Suppressor macrophage treated with lipopolysaccharide for 1 hour (primary cell): ENCODE measurements at regions not wholly inside any gene's neighbourhood (a gene's known extent, or its start where the extent isn't known, plus 50 kb on each side); places are given as distances from the start of the nearest gene placed in this dataset.

Source experiments
- DNase-seq, 3 donors: peaks; one replicate each; pipeline ENCODE4 v3.0.0-alpha.2; 2020 to 2022

DNA sequence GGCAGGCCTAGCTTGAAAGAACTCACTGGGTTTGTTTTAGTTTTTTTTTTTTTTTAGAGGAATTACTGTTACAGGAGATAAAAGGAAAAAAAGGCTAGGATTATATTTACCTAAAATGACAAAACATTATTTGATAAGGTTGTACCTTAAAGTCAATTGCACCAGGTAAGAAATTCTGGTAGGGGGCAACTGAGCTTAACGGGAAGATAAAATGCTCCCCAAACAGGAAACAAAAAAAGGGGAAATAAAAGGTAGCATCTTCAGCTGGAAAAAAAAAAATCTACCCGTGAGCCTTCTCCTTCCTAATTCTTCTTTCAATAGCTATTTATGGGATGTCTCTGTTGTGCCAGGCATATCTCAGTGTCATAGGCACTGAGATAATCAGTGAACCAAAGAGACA is 164.5 kb downstream of the PIK3R1 start:
- no peak for DNase-seq

DNA sequence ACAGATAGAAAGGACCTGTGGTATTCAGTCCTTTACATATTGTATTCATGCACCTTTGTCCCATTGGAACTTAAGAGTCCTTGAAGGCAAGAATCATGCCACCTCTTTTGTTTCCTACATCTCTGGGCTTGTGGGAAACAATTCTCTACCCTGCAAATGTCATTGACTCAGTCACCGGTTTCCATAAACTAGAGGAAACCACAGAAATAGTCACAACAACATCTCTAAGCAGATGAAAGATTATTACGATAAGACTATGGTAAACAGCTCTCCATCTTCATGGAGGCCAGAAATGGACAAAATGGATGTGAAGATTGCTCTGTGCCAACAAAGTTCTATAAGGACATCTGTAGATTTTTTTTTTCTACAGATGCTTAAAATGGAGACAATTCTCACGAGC is 165.5 kb downstream of the PIK3R1 start:
- peak in 1 of 3 donors; percentile 13 for DNase-seq

DNA sequence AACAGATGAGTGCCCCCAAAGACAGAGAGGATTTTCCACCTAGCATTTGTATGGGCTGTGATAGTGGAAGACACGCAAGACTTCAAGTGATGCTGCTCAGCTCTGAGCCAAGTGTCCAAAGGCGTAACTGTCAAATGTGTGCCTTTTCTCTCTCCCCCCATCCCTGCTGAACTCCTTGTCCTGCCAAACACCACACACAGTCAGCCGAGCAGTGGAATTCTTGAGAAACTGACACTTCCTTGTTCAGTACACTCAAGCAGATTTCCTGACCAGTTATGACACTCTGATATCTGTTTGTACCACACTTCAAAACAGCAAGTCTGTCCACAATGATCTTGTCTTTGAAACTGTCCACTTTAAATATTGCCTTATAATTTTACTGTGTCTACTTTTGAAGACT is 166.4 kb downstream of the PIK3R1 start:
- peak; percentile 30 to 54 (median 42) for DNase-seq

DNA sequence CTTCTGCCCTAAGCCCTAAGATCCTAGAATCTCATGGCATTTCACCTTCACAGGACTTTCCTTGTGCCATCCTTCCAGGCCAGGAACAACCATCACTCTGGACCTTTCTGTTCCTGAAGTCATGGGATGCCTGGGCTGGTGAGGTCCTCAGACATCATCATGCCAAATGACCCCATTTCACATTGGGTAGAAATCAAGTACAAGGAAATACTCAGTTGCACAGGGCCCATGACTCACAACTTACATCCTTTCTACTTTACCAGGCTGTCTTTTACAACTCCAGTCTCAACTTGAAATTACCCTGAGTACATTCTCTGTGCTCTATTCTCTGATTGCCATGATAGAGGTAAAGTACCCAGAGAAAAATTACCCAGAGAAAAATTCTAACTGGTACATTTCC is 167.1 kb downstream of the PIK3R1 start:
- peak in 2 of 3 donors; percentile 36 to 52 for DNase-seq

DNA sequence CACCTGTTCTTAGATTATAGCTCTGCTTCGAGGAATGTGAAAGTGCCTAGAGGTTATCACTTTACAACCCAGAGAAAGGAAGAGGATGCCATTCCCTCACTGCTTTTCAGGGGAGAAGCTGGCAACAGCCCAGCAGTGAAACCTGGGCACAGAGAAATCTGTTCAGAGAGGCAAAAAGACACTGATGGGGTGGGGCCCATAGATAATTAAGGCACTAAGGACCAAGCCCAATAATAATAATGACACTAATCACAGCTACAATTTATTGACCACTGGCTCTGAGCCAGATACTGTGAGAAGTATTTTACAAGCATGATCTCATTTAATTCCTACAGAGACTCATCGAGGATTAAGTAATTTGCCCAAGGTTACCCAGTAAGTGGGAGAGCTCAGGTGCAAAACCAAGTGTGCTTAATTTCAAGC is 168.3 kb downstream of the PIK3R1 start:
- no peak for DNase-seq

DNA sequence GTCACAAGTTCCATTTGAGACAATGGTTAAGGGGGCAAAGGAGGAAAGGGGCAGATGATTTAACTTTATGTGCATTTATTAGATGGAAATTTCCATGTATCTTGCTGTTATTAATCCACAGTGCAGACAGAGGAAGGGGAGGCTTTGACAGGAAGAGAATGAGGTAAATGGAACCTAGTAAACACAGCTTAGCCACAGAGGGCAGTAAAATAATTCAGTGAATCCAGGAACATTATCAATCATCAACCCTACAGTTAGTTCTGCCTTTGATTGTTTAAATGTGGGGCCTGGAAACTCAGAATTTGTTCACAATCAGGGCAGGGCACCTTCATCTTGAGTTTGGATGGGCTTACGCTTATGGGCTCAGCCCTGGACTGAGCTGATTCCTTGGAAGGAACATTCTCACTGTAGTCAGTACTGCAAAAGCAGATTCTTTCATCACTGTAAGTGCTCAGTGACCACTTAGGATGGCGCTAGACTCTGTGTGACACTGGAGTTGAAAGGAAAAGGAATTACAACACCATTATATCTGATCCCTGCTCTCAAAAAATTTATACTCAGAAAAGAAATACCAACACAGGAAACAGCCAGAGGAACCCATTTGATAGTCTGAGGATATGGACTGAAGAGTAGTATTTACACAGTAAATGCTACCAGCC is 169.5 kb downstream of the PIK3R1 start:
- no peak for DNase-seq

DNA sequence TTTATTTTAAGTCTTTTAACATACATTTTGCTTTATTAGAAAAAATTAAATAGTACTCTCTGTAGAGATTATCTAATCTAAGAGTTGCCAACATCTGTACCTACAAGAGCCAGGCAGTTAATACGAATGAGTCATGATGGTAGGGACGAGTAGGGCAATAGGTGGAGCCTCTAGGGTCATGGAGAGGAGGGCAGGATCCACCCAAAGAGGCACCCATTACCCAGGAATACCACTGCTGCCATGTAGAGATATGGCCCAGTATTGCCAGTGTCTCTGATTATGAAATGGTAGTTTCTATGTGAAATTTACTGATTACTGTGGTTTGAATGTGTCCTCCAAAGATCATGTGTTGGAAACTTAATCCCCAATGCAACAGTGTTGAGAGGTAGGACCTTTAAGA is 170.4 kb downstream of the PIK3R1 start:
- DNase-seq, result no peak

DNA sequence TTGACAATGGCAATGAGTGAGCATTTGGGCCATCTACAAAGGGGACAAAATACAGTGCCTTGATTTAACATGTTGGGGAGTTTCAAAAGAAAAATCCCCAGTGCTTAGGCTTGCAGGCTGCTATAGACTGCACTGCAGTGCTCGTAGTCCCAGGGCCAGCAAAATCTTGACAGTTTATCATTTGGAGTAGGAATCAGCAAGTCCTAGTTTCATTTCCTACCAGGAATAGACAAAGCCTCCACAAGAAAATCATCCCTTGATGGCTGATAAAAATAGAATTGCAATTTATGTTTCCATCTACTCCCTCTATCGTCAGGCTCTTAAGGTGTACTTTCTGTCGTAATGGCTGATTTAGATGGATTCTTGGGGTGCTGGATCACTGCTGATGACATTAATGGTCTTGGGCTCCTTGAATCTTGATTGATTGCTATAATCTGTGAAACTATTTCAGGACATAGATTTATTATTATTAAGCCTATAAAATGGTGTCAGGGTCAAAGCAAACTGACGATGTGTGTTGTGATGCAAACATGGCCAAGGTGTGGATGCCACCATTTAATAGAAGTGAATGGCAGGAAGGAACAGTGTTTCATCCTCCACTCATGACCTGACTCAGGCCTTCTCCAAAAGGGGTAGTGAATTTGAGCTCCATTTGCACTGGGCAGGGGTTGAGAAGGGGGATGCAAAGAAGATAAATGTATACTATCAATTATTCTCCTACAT is 171.7 kb downstream of the PIK3R1 start:
- DNase-seq, result no peak

DNA sequence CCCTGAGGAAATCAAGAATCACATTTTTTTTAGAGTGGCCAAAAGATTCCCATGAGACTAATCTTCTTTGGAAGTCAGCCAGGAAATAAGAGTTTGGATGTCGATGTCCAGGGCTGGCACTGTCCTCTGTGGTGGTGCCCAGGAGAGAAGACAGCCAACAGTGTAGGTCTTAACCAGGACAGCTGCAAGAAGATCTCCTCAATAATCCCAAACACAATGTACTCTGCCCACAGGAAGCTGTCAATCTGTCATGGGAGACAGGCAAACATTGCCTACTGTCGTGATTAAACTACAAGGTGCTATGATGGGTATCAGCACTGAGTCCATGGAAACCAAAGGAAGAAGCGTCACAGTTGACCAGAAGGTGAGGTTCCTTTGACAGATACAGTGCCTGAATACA is 174.1 kb downstream of the PIK3R1 start:
- DNase-seq, result no peak

DNA sequence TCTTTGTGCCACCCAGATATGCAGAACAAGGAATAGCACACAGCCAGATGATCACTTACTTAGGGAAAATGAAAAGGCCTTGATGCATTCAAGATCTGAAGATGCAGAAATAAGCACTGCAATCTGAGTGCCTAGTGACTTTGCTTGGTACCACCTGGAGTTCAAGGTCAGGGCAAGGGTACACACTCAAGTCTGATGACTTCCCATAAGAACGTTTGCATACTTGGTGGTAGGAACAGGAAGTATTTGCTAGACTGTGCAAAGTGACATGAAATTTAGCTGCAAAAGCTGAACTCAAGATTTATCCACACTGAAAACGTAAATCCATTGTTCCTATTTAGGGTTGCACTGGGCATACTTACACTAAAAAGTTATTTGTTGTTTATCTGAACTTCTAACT is 177.1 kb downstream of the PIK3R1 start:
- no peak for DNase-seq

DNA sequence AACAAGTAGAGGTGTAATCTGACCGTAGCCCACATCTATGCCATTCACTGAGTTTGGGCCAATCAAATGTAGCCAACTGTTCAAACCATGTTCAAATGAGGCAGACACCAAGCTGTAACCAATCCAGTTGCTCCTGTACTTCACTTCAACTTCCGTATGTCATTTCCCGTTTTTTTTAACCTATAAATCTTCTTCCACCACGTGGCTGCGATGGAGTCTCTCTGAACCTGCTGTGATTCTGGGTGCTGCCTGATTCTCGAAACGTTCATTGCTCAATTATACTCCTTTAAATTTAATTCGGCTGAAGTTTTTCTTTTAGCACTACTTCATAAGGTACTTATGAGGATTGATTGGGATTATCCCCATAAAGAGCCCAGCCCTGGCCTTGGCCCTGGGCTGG is 179.7 kb downstream of the PIK3R1 start:
- DNase-seq, result no peak

DNA sequence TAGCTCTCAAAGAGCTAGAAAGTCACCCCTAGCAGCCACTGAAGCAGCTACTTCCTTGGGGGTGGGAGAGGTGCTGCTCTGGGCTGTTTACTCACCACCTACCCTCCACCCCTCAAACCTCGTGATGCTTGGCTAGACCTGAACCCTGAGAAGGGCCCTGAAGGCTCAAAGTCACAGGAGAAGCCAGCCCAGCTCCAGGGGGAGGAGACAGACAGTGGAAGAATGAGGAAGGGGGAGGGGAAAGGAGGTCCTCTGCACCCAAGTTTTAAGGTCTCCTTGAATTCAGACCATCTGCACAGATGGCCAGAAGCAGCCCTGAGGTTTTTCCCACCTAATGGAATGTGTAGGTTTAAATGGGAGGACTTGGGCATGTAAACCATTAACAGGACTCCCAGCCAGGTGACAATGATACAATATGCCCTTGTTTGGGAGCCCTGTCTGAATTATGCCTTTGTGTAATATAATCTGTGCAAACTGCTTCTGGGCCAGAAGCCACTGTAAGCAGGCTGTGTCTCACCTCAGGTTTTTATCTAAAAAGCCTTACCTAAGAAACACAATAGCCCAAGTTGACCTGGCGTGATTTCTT is 180.5 kb downstream of the PIK3R1 start:
- no peak for DNase-seq

DNA sequence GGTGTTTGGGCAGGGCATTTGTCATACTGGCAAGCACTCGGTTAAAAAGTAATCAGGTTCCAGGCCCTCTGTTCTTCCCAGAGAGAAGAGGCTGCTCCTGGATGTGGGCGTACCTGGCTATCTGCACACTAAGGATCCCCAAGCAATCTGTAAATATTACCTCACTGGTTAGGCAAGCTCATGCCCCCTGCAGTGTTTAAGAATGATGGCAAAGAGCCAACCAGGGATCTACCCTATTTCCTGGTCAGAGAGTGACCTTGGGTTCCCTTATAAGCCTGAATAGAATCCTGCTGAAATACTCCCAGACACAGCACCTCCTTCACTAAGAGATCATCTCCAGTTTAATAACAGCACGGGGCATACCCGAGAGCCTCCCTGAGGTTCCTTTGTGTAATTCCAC is 181.2 kb downstream of the PIK3R1 start:
- DNase-seq, result no peak

DNA sequence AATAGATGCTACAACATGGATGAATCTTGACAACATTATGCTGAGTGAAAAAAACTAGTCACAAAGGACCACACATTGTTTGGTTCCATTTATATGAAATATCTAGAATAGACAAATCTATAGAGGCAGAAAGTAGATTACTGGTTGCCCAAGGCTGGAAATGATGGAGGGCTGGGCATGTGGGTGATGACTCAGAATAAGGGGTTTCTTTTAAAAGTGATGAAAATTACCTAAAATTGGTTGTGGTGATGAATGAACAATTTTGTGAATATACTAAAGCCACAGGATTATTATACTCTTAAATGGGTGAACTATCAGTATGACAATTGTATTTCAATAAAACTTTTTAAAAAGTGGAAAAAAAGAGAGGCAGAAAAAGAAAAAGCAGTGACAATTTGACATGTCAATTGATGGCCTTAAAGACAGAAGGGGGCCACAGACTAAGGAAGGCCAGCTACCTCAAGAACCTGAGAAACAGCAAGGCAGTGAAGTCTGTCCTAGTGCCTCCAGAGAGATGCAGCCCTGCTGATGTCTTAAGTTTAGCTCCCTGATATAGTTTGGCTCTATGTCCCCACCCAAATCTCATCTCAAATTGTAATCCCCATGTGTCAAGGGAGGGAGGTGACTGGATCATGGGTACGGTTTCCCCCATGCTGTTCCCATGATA is 182.7 kb downstream of the PIK3R1 start:
- DNase-seq, result no peak

DNA sequence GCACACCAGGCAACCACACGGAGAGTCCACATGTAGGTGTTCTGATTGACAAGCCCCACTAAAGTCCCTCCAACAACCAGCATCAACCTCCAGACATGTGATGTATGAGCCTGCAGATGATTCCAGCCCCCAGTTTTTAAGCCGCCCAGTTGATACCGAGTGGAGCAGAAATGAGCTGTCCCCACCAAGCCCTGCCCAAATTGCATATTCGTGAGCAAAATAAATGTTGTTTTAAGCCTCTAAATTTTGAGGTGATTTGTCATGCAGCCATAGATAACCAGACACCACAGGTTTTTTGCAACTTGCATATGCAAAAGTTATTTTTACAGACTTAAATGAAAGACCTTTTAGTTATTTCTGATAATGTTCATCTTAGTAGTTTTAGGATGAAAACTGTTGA is 187.7 kb downstream of the PIK3R1 start:
- DNase-seq, result no peak

DNA sequence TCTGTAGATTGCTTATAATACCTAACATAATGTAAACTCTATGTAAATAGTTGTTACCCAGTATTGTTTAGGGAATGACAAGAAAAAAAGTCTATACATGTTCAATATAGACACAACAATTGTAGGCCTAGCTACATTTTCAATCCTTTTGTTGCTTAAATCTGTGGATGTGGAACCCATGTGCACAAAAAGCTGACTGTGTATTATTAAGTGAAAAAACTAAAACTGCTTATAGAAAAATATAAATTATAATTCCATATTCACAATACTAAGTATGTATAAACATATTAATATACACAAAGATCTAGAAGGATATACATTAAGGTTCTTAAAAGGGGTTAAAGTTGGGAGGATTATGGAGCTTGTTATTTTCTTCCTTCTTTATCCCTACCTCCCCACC is 188.7 kb downstream of the PIK3R1 start:
- DNase-seq, result no peak

DNA sequence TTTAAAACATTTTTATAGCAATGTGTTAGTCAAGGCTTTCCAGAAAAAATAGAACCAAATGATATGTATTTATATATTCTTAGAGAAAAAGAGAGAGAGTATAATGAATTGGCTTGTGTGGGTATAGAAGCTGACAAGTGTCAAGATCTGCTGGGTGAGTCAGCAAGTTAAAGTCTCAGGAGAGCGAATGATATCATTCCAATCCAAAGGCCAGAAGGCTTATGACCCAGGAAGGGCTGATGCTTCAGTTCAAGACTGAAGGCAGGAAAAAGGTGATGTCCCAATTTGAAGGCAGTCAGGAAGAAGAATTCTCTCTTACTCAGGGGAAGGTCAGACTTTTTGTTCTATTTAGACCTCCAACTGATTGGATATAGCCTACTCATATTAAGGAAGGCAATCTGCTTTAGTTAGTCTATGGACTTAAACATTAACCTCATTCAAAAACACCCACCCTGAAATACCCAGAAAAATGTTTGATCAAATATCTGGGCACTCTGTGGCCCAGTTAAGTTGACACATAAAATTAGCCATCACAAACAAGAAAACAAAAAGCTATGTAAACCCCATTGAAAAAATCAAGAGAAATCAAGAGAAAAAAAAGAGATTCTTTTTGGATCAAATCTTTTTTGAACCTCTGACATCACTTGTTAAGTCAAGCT is 189.6 kb downstream of the PIK3R1 start:
- peak; percentile 59 to 70 (median 65) for DNase-seq

DNA sequence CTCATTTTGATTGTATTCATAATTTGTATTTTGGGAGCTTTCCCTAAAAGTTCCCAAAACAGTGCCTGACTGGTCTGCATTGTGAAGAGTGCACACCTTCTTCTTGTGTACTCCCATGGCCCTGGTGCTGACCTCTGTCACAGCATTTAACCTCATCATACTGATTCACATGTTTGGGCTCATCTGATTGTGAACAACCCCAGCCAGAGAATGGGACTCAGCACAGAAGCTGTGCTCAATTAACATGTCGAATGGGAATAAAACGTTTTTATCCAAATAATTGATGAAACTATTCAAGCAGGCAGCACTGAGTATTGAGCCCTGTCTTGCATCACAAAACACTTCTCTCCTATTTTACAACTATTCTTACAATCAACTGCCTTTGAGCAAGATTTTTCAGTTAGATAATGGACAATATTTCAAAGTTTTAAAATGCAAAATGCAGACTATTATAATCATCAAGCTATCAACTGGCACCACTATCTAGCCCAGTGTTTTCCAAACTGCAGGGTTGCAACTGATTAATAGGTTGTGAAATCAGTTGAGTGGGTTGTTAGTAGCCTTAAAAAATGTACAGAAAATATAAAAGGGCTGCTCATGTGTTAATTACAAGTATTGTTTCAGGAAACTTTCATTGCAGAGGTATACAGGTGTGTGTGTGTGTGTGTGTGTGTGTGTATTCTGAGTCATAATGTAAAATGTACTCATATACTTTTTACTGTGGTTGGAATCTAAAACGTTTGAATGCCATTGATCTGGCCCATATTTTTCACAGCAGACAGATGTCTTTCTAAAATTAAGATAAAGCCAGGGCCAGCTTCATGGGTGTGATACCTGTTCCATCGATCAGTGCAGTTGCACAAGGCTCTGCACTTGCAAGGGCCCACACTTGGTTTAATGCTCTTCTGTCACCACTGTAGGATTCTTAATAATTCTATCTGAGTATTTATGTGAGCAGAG is 190.5 kb downstream of the PIK3R1 start:
- DNase-seq, result peak in 2 of 3 donors; percentile 35 to 36

DNA sequence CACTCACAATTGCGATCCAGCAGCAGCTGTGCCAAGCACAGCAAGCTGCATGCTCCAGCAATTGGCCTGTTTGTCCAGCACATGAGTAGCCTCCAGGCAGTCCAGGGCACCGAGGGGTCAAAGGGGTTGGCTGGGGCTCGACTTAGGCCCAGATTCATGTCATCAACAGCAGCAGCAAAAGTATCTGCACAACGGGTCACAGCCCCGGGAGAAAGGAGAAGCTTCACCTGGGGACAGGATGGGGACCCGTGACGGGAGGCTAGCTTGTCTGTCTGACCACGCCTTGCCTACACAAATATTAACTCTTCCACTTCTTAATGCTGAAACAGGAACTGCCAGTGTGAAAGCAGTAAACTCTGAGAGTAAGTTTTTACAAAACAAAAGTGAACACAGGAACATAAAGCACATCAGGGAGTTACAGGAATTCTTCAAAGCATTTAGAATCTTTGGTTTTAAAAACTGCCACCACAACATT is 191.2 kb downstream of the PIK3R1 start:
- no peak for DNase-seq

DNA sequence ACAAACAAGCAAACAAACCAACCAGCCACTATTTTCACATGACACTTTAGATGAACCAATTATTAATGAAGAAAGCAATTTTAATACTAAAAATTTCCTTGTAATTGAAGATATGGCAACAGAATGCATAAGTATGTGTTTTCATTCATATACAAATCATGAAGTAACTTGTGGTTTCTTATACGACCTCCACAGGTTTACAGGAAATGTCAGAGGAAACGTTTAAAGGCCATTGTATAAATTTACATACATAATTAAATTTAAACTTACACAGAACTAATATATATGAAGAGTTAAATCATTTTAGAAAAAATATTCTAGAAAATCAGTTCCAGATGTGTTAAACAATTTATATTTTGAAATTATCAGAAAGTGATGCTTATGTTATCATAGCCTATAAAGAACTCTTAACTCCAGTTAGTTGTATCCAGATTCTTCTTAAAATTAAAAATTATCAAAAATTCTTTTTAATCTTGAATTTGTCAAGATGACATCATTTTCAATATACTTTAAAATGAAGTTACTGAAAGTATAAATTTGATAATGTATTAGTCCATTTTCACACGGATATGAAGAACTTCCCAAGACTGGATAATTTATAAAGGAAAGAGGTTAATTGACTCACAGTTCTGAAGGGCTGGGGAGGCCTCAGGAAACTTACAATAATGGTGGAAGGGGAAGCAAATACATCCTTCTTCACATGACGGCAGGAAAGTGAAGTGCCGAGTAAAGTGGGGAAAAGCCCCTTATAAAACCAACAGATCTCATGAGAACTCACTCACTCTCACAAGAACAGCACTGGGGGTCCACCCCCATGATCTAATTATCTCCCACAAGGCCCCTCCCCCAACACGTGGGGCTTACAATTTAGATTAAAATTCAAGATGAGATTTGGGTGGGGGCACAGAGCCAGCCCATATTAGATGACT is 192.0 kb downstream of the PIK3R1 start:
- DNase-seq, result no peak
